Jurkat, Clone E6-1 (cell line): ENCODE measurements at regions not wholly inside any gene's neighbourhood (a gene's known extent, or its start where the extent isn't known, plus 50 kb on each side); places are given as distances from the start of the nearest gene placed in this dataset.
A peak's percentile ranks its signal among the peaks of the same experiment; 100 is the strongest.

Source experiments
- DNase-seq: peaks from one replicate; pipeline ENCODE4 v3.0.0-alpha.2; 2011; ENCODE audit warnings: low read depth, low spot score
- H3K4me3 ChIP-seq: 2 replicates; pipeline ENCODE4 v1.5.1; 2011; ENCODE audit warnings: mild to moderate bottlenecking, low read length, control low read depth, moderate library complexity

- DNase-seq, result no peak
- no peak overlapping the region for H3K4me3 ChIP-seq
Measured at GRCh38 chr2:104340879-104341828, 512.8 kb upstream of the POU3F3 start.

GRCh38 chr2:104344306-104344705, 509.6 kb upstream of the POU3F3 start:
- no peak overlapping the region for H3K4me3 ChIP-seq
- no peak for DNase-seq

GRCh38 chr2:104344985-104345384, 508.9 kb upstream of the POU3F3 start:
- DNase-seq, result no peak
- no peak overlapping the region for H3K4me3 ChIP-seq

GRCh38 chr2:104358122-104358521, 495.8 kb upstream of the POU3F3 start:
- no peak for DNase-seq
- no peak overlapping the region for H3K4me3 ChIP-seq

GRCh38 chr2:104361414-104361813, 492.5 kb upstream of the POU3F3 start:
- no peak for DNase-seq
- no peak overlapping the region for H3K4me3 ChIP-seq

- DNase-seq, result no peak
- H3K4me3 ChIP-seq, result no peak overlapping the region
Measured at GRCh38 chr2:104368089-104368488, 485.8 kb upstream of the POU3F3 start.

GRCh38 chr2:104371087-104371781, 482.7 kb upstream of the POU3F3 start:
- DNase-seq, result no peak
- H3K4me3 ChIP-seq, result no peak overlapping the region

GRCh38 chr2:104375206-104375605, 478.7 kb upstream of the POU3F3 start:
- no peak for DNase-seq

GRCh38 chr2:104378853-104379374, 475.0 kb upstream of the POU3F3 start:
- peak; percentile 86 for DNase-seq
- peak overlapping the region; percentile 64 for H3K4me3 ChIP-seq

More at GRCh38 chr2:104375206-104375605, 478.7 kb upstream of the POU3F3 start:
- no peak overlapping the region for H3K4me3 ChIP-seq

GRCh38 chr2:104384961-104385360, 469.0 kb upstream of the POU3F3 start:
- DNase-seq, result no peak

GRCh38 chr2:104385743-104386142, 468.2 kb upstream of the POU3F3 start:
- no peak for DNase-seq

More at GRCh38 chr2:104384961-104385360, 469.0 kb upstream of the POU3F3 start:
- no peak overlapping the region for H3K4me3 ChIP-seq

GRCh38 chr2:104388296-104388695, 465.6 kb upstream of the POU3F3 start:
- no peak overlapping the region for H3K4me3 ChIP-seq
- DNase-seq, result no peak

More at GRCh38 chr2:104385743-104386142, 468.2 kb upstream of the POU3F3 start:
- H3K4me3 ChIP-seq, result no peak overlapping the region

- no peak for DNase-seq
- no peak overlapping the region for H3K4me3 ChIP-seq
Measured at GRCh38 chr2:104402825-104403224, 451.1 kb upstream of the POU3F3 start.

GRCh38 chr2:104404526-104404925, 449.4 kb upstream of the POU3F3 start:
- no peak for DNase-seq
- no peak overlapping the region for H3K4me3 ChIP-seq

- no peak for DNase-seq
- no peak overlapping the region for H3K4me3 ChIP-seq
Measured at GRCh38 chr2:104405623-104406022, 448.3 kb upstream of the POU3F3 start.

- H3K4me3 ChIP-seq, result no peak overlapping the region
- DNase-seq, result no peak
Measured at GRCh38 chr2:104406261-104406726, 447.6 kb upstream of the POU3F3 start.

- no peak overlapping the region for H3K4me3 ChIP-seq
- DNase-seq, result no peak
Measured at GRCh38 chr2:104407641-104408040, 446.3 kb upstream of the POU3F3 start.

GRCh38 chr2:104408266-104408665, 445.6 kb upstream of the POU3F3 start:
- DNase-seq, result no peak
- no peak overlapping the region for H3K4me3 ChIP-seq

GRCh38 chr2:104410136-104410535, 443.8 kb upstream of the POU3F3 start:
- no peak for DNase-seq

GRCh38 chr2:104412384-104412783, 441.5 kb upstream of the POU3F3 start:
- no peak overlapping the region for H3K4me3 ChIP-seq
- DNase-seq, result peak; percentile 46

More at GRCh38 chr2:104410136-104410535, 443.8 kb upstream of the POU3F3 start:
- no peak overlapping the region for H3K4me3 ChIP-seq
